Endothelial cell of umbilical vein (primary cell): ENCODE measurements at regions not wholly inside any gene's neighbourhood (a gene's known extent, or its start where the extent isn't known, plus 50 kb on each side); places are given as distances from the start of the nearest gene placed in this dataset.

ENCODE experiments used
- BruUV-seq: library from RNA; stranded (reverse); fragments of 400-500 nt; replicated peaks from 2 replicates; lab custom pipeline; 2021; lab: Mats Ljungman, UMichigan
- CTCF ChIA-PET: fragments of 300-600, 350-600 bp; sonication (Branson Sonifier 250); formaldehyde crosslinking; loops from one replicate; lab custom pipeline; 2021; ENCODE audit warnings: antibody characterized with exemption, inconsistent platforms; lab: Charles Lee
- POLR2A ChIA-PET: fragments of 300-600, 350-600 bp; sonication (Branson Sonifier 250); formaldehyde crosslinking; loops from one replicate; lab custom pipeline; 2021; ENCODE audit warnings: antibody characterized with exemption, inconsistent platforms; lab: Charles Lee
- DNase-seq: peaks from one replicate; pipeline ENCODE4 v3.0.0-alpha.2; 2011; ENCODE audit warnings: low read depth, low spot score
- FAIRE-seq: peaks from 2 replicates; lab custom pipeline; 2011; peaks lifted over from hg19 to GRCh38; lab: Jason Lieb, UNC
- H2AFZ ChIP-seq: 2 replicates; pipeline ENCODE4 v1.6.0; 2012; ENCODE audit warnings: low read depth, low read length, control low read depth, inconsistent platforms
- H3K27ac ChIP-seq: 2 replicates; pipeline ENCODE4 v1.5.1; 2011; ENCODE audit warnings: low read depth, mild to moderate bottlenecking, control low read depth, low read length, moderate library complexity; ENCODE audit not compliant: insufficient read depth
- H3K27me3 ChIP-seq, 2 experiments: 2 replicates each; pipeline versions ENCODE4 v1.6.0 to v1.6.1; 2011; ENCODE audit warnings: low read length in 2 of 2, mixed read lengths in 1 of 2; ENCODE audit not compliant: control insufficient read depth in 2 of 2, insufficient read depth in 2 of 2
- H3K36me3 ChIP-seq, 2 experiments: 2 replicates in 1 of 2; 3 replicates in 1 of 2; pipeline ENCODE4 v1.5.1; 2011; ENCODE audit warnings: low read length in 2 of 2, mild to moderate bottlenecking in 1 of 2, moderate library complexity in 1 of 2; ENCODE audit not compliant: control insufficient read depth in 2 of 2, insufficient read depth in 2 of 2; ENCODE audit errors: extremely low read depth in 1 of 2
- H3K4me1 ChIP-seq: 3 replicates; pipeline ENCODE4 v1.5.1; 2011; ENCODE audit warnings: mild to moderate bottlenecking, low read length; ENCODE audit not compliant: control insufficient read depth, insufficient read depth; ENCODE audit errors: extremely low read depth
- H3K4me2 ChIP-seq: 2 replicates; pipeline ENCODE4 v1.6.1; 2011; ENCODE audit warnings: low read length, control low read depth, mixed read lengths; ENCODE audit not compliant: insufficient read depth
- H3K4me3 ChIP-seq, 3 experiments: fragments of 200-600 bp in 1 of 3; sonication (generic), shearing (Covaris generic) in 1 of 3; replicated peaks in 1 of 3; 2 replicates each; pipeline ENCODE4 v1.5.1; 2011 to 2016; ENCODE audit warnings: control low read depth in 3 of 3, low read length in 3 of 3, mild to moderate bottlenecking in 2 of 3, inconsistent platforms in 1 of 3, low read depth in 1 of 3, moderate library complexity in 1 of 3; ENCODE audit not compliant: insufficient read depth in 1 of 3
- H3K79me2 ChIP-seq: 2 replicates; pipeline ENCODE4 v1.6.0; 2012; ENCODE audit warnings: low read length, inconsistent platforms; ENCODE audit not compliant: control insufficient read depth, insufficient read depth
- H3K9ac ChIP-seq: replicated peaks from 2 replicates; pipeline ENCODE3; 2011; ENCODE audit warnings: low read length, control low read depth; ENCODE audit not compliant: insufficient read depth; ENCODE audit errors: extremely low read depth
- H3K9me1 ChIP-seq: replicated peaks from 3 replicates; pipeline ENCODE4 v1.6.0; 2011; ENCODE audit warnings: mild to moderate bottlenecking, low read length; ENCODE audit not compliant: control insufficient read depth, insufficient read depth; ENCODE audit errors: extremely low read depth
- H3K9me3 ChIP-seq: replicated peaks from 2 replicates; pipeline ENCODE4 v1.5.1; 2012; ENCODE audit warnings: low read length, inconsistent platforms; ENCODE audit not compliant: control insufficient read depth, insufficient read depth
- H4K20me1 ChIP-seq: replicated peaks from 2 replicates; pipeline ENCODE3; 2011; ENCODE audit warnings: mild to moderate bottlenecking, low read length; ENCODE audit not compliant: control insufficient read depth, insufficient read depth; ENCODE audit errors: extremely low read depth
- EZH2 ChIP-seq: IDR thresholded peaks from 2 replicates; pipeline ENCODE4 v1.6.1; 2012; ENCODE audit warnings: borderline replicate concordance, low read depth, mild to moderate bottlenecking, moderate library complexity, low read length, inconsistent platforms; ENCODE audit not compliant: severe bottlenecking
- FOS ChIP-seq: IDR thresholded peaks from 2 replicates; pipeline ENCODE4 v1.6.1; 2011; ENCODE audit warnings: mild to moderate bottlenecking, low read length, moderate library complexity, borderline replicate concordance; ENCODE audit not compliant: insufficient read depth
- GATA2 ChIP-seq: IDR thresholded peaks from 2 replicates; pipeline ENCODE4 v1.7.0; 2011; ENCODE audit warnings: low read depth, mild to moderate bottlenecking, moderate library complexity, mixed read lengths, low read length; ENCODE audit not compliant: insufficient read length, insufficient read depth
- JUN ChIP-seq: IDR thresholded peaks from 2 replicates; pipeline ENCODE4 v1.6.1; 2011; ENCODE audit warnings: borderline replicate concordance, low read depth; ENCODE audit not compliant: insufficient read length, insufficient read depth
- MYC ChIP-seq: IDR thresholded peaks from one replicate; pipeline ENCODE4 v1.6.1; 2011; ENCODE audit warnings: mild to moderate bottlenecking, low read depth, low read length
- POLR2A ChIP-seq: IDR thresholded peaks from 2 replicates; pipeline ENCODE4 v1.6.1; 2012; ENCODE audit warnings: low read depth, mild to moderate bottlenecking, control low read depth, low read length
- POLR2AphosphoS5 ChIP-seq: IDR thresholded peaks from 2 replicates; pipeline ENCODE4 v1.6.1; 2012; ENCODE audit warnings: low read depth, mild to moderate bottlenecking, control low read depth, low read length, moderate library complexity; ENCODE audit not compliant: insufficient read depth
- dilution Hi-C: fragments of 300-500 bp; cut with MboI; formaldehyde crosslinking; loops from one replicate; pipeline ENCODE4 v1.15.0; 2019; ENCODE audit warnings: low sequenced_read_pairs; ENCODE audit not compliant: extremely low pct_ligation_motif_present
- intact Hi-C: fragments of 100-400 bp; cut with micrococcal nuclease; formaldehyde crosslinking; loops from one replicate; pipeline ENCODE4 v1.10.0; 2022
- TF ChIP-seq, protein P1 (sequence below): IDR thresholded peaks from 2 replicates; pipeline ENCODE4 v1.6.1; 2011; ENCODE audit not compliant: insufficient read depth, insufficient read length
- TF ChIP-seq, protein P2 (sequence below), 2 donors: IDR thresholded peaks; 1 replicate in 1 of 2; 2 replicates in 1 of 2; pipeline ENCODE4 v1.5.1; 2011; ENCODE audit warnings: low read length in 2 of 2, mild to moderate bottlenecking in 2 of 2, moderate library complexity in 2 of 2, control low read depth in 1 of 2, inconsistent platforms in 1 of 2, low read depth in 1 of 2; ENCODE audit not compliant: insufficient read depth in 1 of 2; ENCODE audit errors: extremely low read depth in 1 of 2

DNA sequence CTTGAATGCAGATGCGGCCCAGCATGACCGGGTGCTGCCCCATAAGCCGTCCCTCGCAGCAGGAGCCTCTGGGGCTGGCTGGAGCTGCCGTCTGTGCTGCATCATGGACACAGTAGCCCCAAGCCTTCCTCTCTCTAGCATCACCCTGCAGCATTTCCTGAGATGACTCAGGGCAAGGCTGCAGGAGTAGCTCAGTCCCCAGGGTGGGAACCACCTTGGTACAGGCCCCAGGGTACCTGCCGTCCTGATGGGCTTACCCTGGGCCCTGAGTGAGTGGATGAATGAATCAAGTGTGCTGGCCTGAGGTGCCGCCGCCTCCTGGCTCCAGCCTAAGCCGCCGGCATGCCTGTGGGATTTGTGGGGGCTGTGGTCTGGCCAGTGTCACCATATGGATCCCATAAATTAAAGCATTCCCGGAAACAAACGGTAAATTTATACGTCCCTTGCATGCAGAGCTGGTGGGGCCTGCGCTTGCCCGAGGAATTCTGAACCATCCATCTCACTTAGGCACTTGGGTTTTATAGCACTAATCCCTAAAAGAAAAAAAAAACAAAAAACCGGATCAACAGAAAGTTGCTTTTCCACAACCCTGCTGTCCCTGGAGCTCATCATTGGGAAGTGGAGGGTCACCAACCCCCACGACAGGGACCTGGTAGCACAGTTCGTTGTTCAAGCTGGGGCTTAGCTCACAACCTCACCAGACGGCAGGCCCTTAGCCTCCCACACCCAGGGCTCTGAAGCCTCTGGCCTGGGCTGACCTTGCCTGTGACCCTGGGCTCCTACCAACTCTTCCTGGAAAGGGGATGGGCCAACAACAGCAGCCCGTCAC is 242.6 kb upstream of the CIBAR2 start:
- peaks cover 5% of the 10 kb centered on the region for H3K4me1 ChIP-seq
- DNase-seq (no peak), FAIRE-seq (no peak)
- intact Hi-C loops: no loop called here
- no peaks in the 10 kb centered on the region for H3K9me1 ChIP-seq
- no peak overlapping the region for H3K4me2 ChIP-seq
- H3K27ac ChIP-seq: no peak overlapping the region
- no peaks in the 10 kb centered on the region for H3K36me3 ChIP-seq
- BruUV-seq: no TSS peak
- H3K9ac ChIP-seq: no peak overlapping the region
- CTCF ChIA-PET: interaction anchor here (0.6 to 1.1 kb wide), 4 partner anchors 13 to 268 kb away, joined by 3 to 4 read pairs (median 3); no protein-coding TSS in a partner anchor
- TF ChIP-seq GATA2 (no peak), EZH2 (no peak), POLR2AphosphoS5 (no peak), JUN (no peak), POLR2A (no peak), MYC (no peak), FOS (no peak)
- TF ChIP-seq, protein P1, sequence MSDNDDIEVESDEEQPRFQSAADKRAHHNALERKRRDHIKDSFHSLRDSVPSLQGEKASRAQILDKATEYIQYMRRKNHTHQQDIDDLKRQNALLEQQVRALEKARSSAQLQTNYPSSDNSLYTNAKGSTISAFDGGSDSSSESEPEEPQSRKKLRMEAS: no peak
- TF ChIP-seq, protein P2, sequence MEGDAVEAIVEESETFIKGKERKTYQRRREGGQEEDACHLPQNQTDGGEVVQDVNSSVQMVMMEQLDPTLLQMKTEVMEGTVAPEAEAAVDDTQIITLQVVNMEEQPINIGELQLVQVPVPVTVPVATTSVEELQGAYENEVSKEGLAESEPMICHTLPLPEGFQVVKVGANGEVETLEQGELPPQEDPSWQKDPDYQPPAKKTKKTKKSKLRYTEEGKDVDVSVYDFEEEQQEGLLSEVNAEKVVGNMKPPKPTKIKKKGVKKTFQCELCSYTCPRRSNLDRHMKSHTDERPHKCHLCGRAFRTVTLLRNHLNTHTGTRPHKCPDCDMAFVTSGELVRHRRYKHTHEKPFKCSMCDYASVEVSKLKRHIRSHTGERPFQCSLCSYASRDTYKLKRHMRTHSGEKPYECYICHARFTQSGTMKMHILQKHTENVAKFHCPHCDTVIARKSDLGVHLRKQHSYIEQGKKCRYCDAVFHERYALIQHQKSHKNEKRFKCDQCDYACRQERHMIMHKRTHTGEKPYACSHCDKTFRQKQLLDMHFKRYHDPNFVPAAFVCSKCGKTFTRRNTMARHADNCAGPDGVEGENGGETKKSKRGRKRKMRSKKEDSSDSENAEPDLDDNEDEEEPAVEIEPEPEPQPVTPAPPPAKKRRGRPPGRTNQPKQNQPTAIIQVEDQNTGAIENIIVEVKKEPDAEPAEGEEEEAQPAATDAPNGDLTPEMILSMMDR (IDR thresholded peaks at IDR 0.05; ENCODE audit: extremely low read depth in 1 of 2, insufficient read depth in 1 of 2, low read depth in 1 of 2, low read length in 2 of 2): no peak
- H2AFZ ChIP-seq: no peak overlapping the region
- no peaks in the 10 kb centered on the region for H3K27me3 ChIP-seq
- H3K79me2 ChIP-seq: no peaks in the 10 kb centered on the region
- H3K9me3 ChIP-seq: no peaks in the 10 kb centered on the region
- H4K20me1 ChIP-seq: no peaks in the 10 kb centered on the region
- dilution Hi-C loops: no loop called here
- H3K4me3 ChIP-seq: no peak overlapping the region
- POLR2A ChIA-PET: no interaction called here
